Endodermal cell (in vitro differentiated cells): ENCODE measurements at regions not wholly inside any gene's neighbourhood (a gene's known extent, or its start where the extent isn't known, plus 50 kb on each side); places are given as distances from the start of the nearest gene placed in this dataset.

Source experiments
- DNase-seq: peaks from one replicate; pipeline ENCODE4 v3.0.0-alpha.2; 2017
- H3K27ac ChIP-seq: 2 replicates; pipeline ENCODE4 v1.5.1; 2013; ENCODE audit warnings: mild to moderate bottlenecking, low read depth, low read length, moderate library complexity
- H3K27me3 ChIP-seq: 2 replicates; pipeline ENCODE4 v1.6.1; 2013; ENCODE audit warnings: mild to moderate bottlenecking, low read length, moderate library complexity; ENCODE audit not compliant: insufficient read depth, control insufficient read depth, poor library complexity, severe bottlenecking
- H3K36me3 ChIP-seq: 2 replicates; pipeline ENCODE4 v1.7.0; 2013; ENCODE audit warnings: mild to moderate bottlenecking, low read length, moderate library complexity; ENCODE audit not compliant: control insufficient read depth, insufficient read depth
- H3K4me1 ChIP-seq: one replicate; pipeline ENCODE4 v1.7.0; 2013; ENCODE audit warnings: low read length; ENCODE audit not compliant: control insufficient read depth, insufficient read depth
- H3K4me3 ChIP-seq: 2 replicates; pipeline ENCODE4 v1.5.1; 2013; ENCODE audit warnings: mild to moderate bottlenecking, low read length, moderate library complexity
- H3K9ac ChIP-seq: 2 replicates; pipeline ENCODE4 v1.6.1; 2013; ENCODE audit warnings: mild to moderate bottlenecking, low read length, moderate library complexity; ENCODE audit not compliant: poor library complexity, severe bottlenecking; ENCODE audit errors: extremely low read depth
- H3K9me3 ChIP-seq: 2 replicates; pipeline ENCODE4 v1.6.1; 2013; ENCODE audit warnings: mild to moderate bottlenecking, low read length, moderate library complexity; ENCODE audit not compliant: control insufficient read depth
- H3K27ac Mint-ChIP-seq: 2 replicates; pipeline ENCODE4 v1.8.0; 2020; ENCODE audit warnings: mixed read lengths
- H3K27me3 Mint-ChIP-seq: 2 replicates; pipeline ENCODE4 v1.8.0; 2021; ENCODE audit warnings: mild to moderate bottlenecking, mixed read lengths; ENCODE audit not compliant: insufficient read depth
- H3K36me3 Mint-ChIP-seq: 2 replicates; pipeline ENCODE4 v1.8.0; 2020; ENCODE audit warnings: low read depth, mixed read lengths
- H3K4me1 Mint-ChIP-seq: 2 replicates; pipeline ENCODE4 v1.8.0; 2020; ENCODE audit warnings: mixed read lengths
- H3K4me3 Mint-ChIP-seq: 2 replicates; pipeline ENCODE4 v1.8.0; 2020; ENCODE audit warnings: mild to moderate bottlenecking, moderate library complexity, mixed read lengths
- H3K9me3 Mint-ChIP-seq: 2 replicates; pipeline ENCODE4 v1.8.0; 2020; ENCODE audit warnings: mild to moderate bottlenecking, mixed read lengths
- CTCF ChIP-seq: fragments of 200-600 bp; sonication (generic); conservative IDR thresholded peaks from 2 replicates; pipeline ENCODE4 v1.5.0; 2021; ENCODE audit warnings: antibody characterized with exemption, mild to moderate bottlenecking
- WGBS, 2 experiments: methylation state at CpG; one replicate each; pipeline versions ENCODE4 v1.1.5 to v1.1.7; 2013; ENCODE audit warnings: missing lambda C conversion rate in 2 of 2, mixed read lengths in 1 of 2; ENCODE audit not compliant: insufficient coverage in 1 of 2, insufficient read length in 1 of 2; 5-methylcytosine and 5-hydroxymethylcytosine counted together

- Histone ChIP-seq H3K4me1 (peaks cover 3% of the 10 kb centered on the region), H3K9ac (no peak overlapping the region), H3K27ac (no peak overlapping the region), H3K4me3 (no peak overlapping the region), H3K27me3 (no peaks in the 10 kb centered on the region), H3K9me3 (no peaks in the 10 kb centered on the region), H3K36me3 (no peaks in the 10 kb centered on the region)
- H3K36me3 Mint-ChIP-seq: no peaks in the 10 kb centered on the region
- no peak for DNase-seq
- H3K9me3 Mint-ChIP-seq: no peaks in the 10 kb centered on the region
- WGBS, 2 experiments: 88% methylated on average over 3 of the region's 3 CpGs
- no peak for TF ChIP-seq CTCF
- no peak overlapping the region for H3K27ac Mint-ChIP-seq
- H3K4me3 Mint-ChIP-seq: no peak overlapping the region
- no peaks in the 10 kb centered on the region for H3K27me3 Mint-ChIP-seq
- peaks cover 5% of the 10 kb centered on the region for H3K4me1 Mint-ChIP-seq
These were observed 130.6 kb downstream of the RBM46 start for GRCh38 chr4:154911608-154912098.

- no peak overlapping the region for H3K4me3 ChIP-seq
- H3K27ac ChIP-seq: no peak overlapping the region
- H3K4me1 ChIP-seq: peaks cover 3% of the 10 kb centered on the region
- H3K9me3 Mint-ChIP-seq: no peaks in the 10 kb centered on the region
- H3K27ac Mint-ChIP-seq: no peak overlapping the region
- no peak overlapping the region for H3K9ac ChIP-seq
- H3K27me3 ChIP-seq: no peaks in the 10 kb centered on the region
- H3K4me3 Mint-ChIP-seq: no peak overlapping the region
- H3K36me3 Mint-ChIP-seq: no peaks in the 10 kb centered on the region
- no peak for TF ChIP-seq CTCF
- H3K4me1 Mint-ChIP-seq: peaks cover 9% of the 10 kb centered on the region
- H3K9me3 ChIP-seq: no peaks in the 10 kb centered on the region
- DNase-seq: no peak
- H3K36me3 ChIP-seq: no peaks in the 10 kb centered on the region
- 90 to 100% methylated on average over 1 to 3 of the region's 3 CpGs for WGBS, 2 experiments
- no peaks in the 10 kb centered on the region for H3K27me3 Mint-ChIP-seq
These were observed 135.0 kb downstream of the RBM46 start for GRCh38 chr4:154916068-154916467.

GRCh38 chr4:154927126-154927680 is 146.1 kb downstream of the RBM46 start:
- no peak overlapping the region for H3K4me3 Mint-ChIP-seq
- DNase-seq: no peak
- H3K9me3 Mint-ChIP-seq: peaks cover 22% of the 10 kb centered on the region
- H3K36me3 Mint-ChIP-seq: peaks cover 2% of the 10 kb centered on the region
- Histone ChIP-seq H3K9ac (no peak overlapping the region), H3K27ac (no peak overlapping the region), H3K36me3 (no peaks in the 10 kb centered on the region), H3K9me3 (peaks cover 10% of the 10 kb centered on the region), H3K4me1 (no peaks in the 10 kb centered on the region), H3K4me3 (no peak overlapping the region), H3K27me3 (no peaks in the 10 kb centered on the region)
- H3K27me3 Mint-ChIP-seq: no peaks in the 10 kb centered on the region
- H3K27ac Mint-ChIP-seq: no peak overlapping the region
- peak; percentile 50 for TF ChIP-seq CTCF
- WGBS, 2 experiments: 92 to 94% methylated on average over 3 of the region's 3 CpGs
- peaks cover 6% of the 10 kb centered on the region for H3K4me1 Mint-ChIP-seq
